ENCODE measurements at regions not wholly inside any gene's neighbourhood (a gene's known extent, or its start where the extent isn't known, plus 50 kb on each side); places are given as distances from the start of the nearest gene placed in this dataset.
"Not testable (repeated sequence)": the region's sequence is repeated elsewhere in the genome, so short reads cannot be mapped to it uniquely, and the experiment has no call there.

- no peak overlapping the region for H3K4me3 ChIP-seq
- no peak overlapping the region for H3K27ac ChIP-seq (ENCODE audit: low read depth in 1 of 2, low read length in 1 of 2)
- no peak for DNase-seq
- no peaks in the 10 kb centered on the region for H3K27me3 ChIP-seq (ENCODE audit: control insufficient read depth in 3 of 3, insufficient read depth in 3 of 3, low read length in 2 of 3)
- ATAC-seq (ENCODE audit: insufficient read depth, low FRiP score), result no peak
- 68 to 80% methylated on average over 5 of the region's 5 CpGs for WGBS, 2 donors
- TF ChIP-seq, protein P1, sequence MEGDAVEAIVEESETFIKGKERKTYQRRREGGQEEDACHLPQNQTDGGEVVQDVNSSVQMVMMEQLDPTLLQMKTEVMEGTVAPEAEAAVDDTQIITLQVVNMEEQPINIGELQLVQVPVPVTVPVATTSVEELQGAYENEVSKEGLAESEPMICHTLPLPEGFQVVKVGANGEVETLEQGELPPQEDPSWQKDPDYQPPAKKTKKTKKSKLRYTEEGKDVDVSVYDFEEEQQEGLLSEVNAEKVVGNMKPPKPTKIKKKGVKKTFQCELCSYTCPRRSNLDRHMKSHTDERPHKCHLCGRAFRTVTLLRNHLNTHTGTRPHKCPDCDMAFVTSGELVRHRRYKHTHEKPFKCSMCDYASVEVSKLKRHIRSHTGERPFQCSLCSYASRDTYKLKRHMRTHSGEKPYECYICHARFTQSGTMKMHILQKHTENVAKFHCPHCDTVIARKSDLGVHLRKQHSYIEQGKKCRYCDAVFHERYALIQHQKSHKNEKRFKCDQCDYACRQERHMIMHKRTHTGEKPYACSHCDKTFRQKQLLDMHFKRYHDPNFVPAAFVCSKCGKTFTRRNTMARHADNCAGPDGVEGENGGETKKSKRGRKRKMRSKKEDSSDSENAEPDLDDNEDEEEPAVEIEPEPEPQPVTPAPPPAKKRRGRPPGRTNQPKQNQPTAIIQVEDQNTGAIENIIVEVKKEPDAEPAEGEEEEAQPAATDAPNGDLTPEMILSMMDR (IDR thresholded peaks at IDR 0.05; ENCODE audit: control extremely low read depth, extremely low read depth), result no peak
- no peak overlapping the region for H3K9ac ChIP-seq (ENCODE audit: insufficient read depth in 1 of 2, low read length in 2 of 2)
- no peaks in the 10 kb centered on the region for H3K36me3 ChIP-seq (ENCODE audit: control insufficient read depth in 4 of 4, insufficient read depth in 4 of 4, low read length in 4 of 4)
- H3K4me1 ChIP-seq (ENCODE audit: control insufficient read depth in 5 of 5, insufficient read depth in 5 of 5, low read length in 5 of 5), result peaks cover 0 to 8% (median 4%) of the 10 kb centered on the region in 5 donors
- no peaks in the 10 kb centered on the region for H3K9me3 ChIP-seq (ENCODE audit: control insufficient read depth in 4 of 4, insufficient read depth in 3 of 4, low read length in 3 of 4)
These were observed 81.3 kb downstream of the GADD45G start for GRCh38 chr9:89686126-89686525.

DNA sequence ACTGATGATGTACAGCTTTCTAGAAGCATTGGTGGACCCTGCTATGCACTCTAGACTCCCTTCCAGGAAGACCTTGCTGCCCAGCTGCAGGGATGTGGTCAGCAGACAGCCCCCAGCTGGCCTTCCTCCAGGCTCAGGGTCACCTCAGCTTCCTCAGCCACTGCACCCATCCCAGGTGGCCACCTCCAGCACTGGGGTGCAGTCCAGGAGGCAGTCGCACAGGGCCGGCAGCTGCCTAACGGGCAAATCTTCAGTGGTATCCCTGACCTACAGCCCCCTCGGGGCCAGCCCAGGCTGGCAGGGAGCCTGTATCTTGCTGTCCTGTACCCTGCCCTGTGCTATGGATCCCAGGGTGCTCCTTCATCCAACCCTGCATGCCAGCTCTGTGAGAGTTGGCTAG, 81.8 kb downstream of the GADD45G start:
- DNase-seq, result no peak
- Histone ChIP-seq H3K9me3 (ENCODE audit: control insufficient read depth in 4 of 4, insufficient read depth in 3 of 4, low read length in 3 of 4) (no peaks in the 10 kb centered on the region), H3K4me3 (no peak overlapping the region), H3K4me1 (ENCODE audit: control insufficient read depth in 5 of 5, insufficient read depth in 5 of 5, low read length in 5 of 5) (peaks cover 0 to 8% (median 4%) of the 10 kb centered on the region in 5 donors), H3K27ac (ENCODE audit: low read depth in 1 of 2, low read length in 1 of 2) (no peak overlapping the region), H3K27me3 (ENCODE audit: control insufficient read depth in 3 of 3, insufficient read depth in 3 of 3, low read length in 2 of 3) (no peaks in the 10 kb centered on the region), H3K9ac (ENCODE audit: insufficient read depth in 1 of 2, low read length in 2 of 2) (no peak overlapping the region), H3K36me3 (ENCODE audit: control insufficient read depth in 4 of 4, insufficient read depth in 4 of 4, low read length in 4 of 4) (no peaks in the 10 kb centered on the region)
- TF ChIP-seq, protein P1 (IDR thresholded peaks at IDR 0.05; ENCODE audit: control extremely low read depth, extremely low read depth), result no peak
- no peak for ATAC-seq (ENCODE audit: insufficient read depth, low FRiP score)
- 96 to 98% methylated on average over 4 of the region's 4 CpGs for WGBS, 2 donors

- ATAC-seq (ENCODE audit: insufficient read depth, low FRiP score) (no peak), DNase-seq (no peak)
- no peaks in the 10 kb centered on the region for H3K9me3 ChIP-seq (ENCODE audit: control insufficient read depth in 4 of 4, insufficient read depth in 3 of 4, low read length in 3 of 4)
- WGBS, 2 donors, result 74 to 97% methylated on average over 3 of the region's 3 CpGs
- no peak overlapping the region for H3K27ac ChIP-seq (ENCODE audit: low read depth in 1 of 2, low read length in 1 of 2)
- H3K27me3 ChIP-seq (ENCODE audit: control insufficient read depth in 3 of 3, insufficient read depth in 3 of 3, low read length in 2 of 3), result no peaks in the 10 kb centered on the region
- no peak overlapping the region for H3K4me3 ChIP-seq
- H3K36me3 ChIP-seq (ENCODE audit: control insufficient read depth in 4 of 4, insufficient read depth in 4 of 4, low read length in 4 of 4), result no peaks in the 10 kb centered on the region
- H3K4me1 ChIP-seq (ENCODE audit: control insufficient read depth in 5 of 5, insufficient read depth in 5 of 5, low read length in 5 of 5), result peaks cover 0 to 8% (median 4%) of the 10 kb centered on the region in 5 donors
- TF ChIP-seq, protein P1 (IDR thresholded peaks at IDR 0.05; ENCODE audit: control extremely low read depth, extremely low read depth), result no peak
- no peak overlapping the region for H3K9ac ChIP-seq (ENCODE audit: insufficient read depth in 1 of 2, low read length in 2 of 2)
These were observed 82.4 kb downstream of the GADD45G start for GRCh38 chr9:89687188-89687587.

GRCh38 chr9:89687848-89688247, 83.0 kb downstream of the GADD45G start:
- no peak overlapping the region for H3K4me3 ChIP-seq
- no peaks in the 10 kb centered on the region for H3K27me3 ChIP-seq (ENCODE audit: control insufficient read depth in 3 of 3, insufficient read depth in 3 of 3, low read length in 2 of 3)
- DNase-seq (no peak), ATAC-seq (ENCODE audit: insufficient read depth, low FRiP score) (no peak)
- no peaks in the 10 kb centered on the region for H3K36me3 ChIP-seq (ENCODE audit: control insufficient read depth in 4 of 4, insufficient read depth in 4 of 4, low read length in 4 of 4)
- H3K4me1 ChIP-seq (ENCODE audit: control insufficient read depth in 5 of 5, insufficient read depth in 5 of 5, low read length in 5 of 5), result peaks cover 0 to 8% (median 4%) of the 10 kb centered on the region in 5 donors
- H3K9me3 ChIP-seq (ENCODE audit: control insufficient read depth in 4 of 4, insufficient read depth in 3 of 4, low read length in 3 of 4), result no peaks in the 10 kb centered on the region
- no peak overlapping the region for H3K27ac ChIP-seq (ENCODE audit: low read depth in 1 of 2, low read length in 1 of 2)
- TF ChIP-seq, protein P1 (IDR thresholded peaks at IDR 0.05; ENCODE audit: control extremely low read depth, extremely low read depth), result no peak
- no peak overlapping the region for H3K9ac ChIP-seq (ENCODE audit: insufficient read depth in 1 of 2, low read length in 2 of 2)
- WGBS, 2 donors, result 95 to 96% methylated on average over 6 of the region's 6 CpGs

DNA sequence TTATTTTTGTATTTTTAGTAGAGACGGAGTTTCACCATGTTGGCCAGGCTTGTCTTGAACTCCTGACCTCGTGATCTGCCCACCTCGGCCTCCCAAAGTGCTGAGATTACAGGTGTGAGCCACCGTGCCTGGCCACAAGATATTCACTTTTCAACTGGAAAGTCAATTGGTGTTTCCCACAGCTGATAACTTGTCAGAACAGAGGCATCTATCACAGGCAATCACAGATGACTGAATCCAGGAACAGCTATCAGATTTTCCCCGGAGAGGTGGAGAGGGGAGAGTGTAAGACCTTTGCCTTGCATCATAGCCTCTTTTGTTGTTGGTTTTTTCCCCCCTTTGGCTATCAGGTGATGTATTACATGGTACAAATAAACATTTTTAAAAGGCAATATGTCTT, 84.5 kb downstream of the GADD45G start:
- H3K27me3 ChIP-seq (ENCODE audit: control insufficient read depth in 3 of 3, insufficient read depth in 3 of 3, low read length in 2 of 3); H3K9ac ChIP-seq (ENCODE audit: insufficient read depth in 1 of 2, low read length in 2 of 2); H3K36me3 ChIP-seq (ENCODE audit: control insufficient read depth in 4 of 4, insufficient read depth in 4 of 4, low read length in 4 of 4); ATAC-seq (ENCODE audit: insufficient read depth, low FRiP score); H3K4me3 ChIP-seq; DNase-seq; H3K9me3 ChIP-seq (ENCODE audit: control insufficient read depth in 4 of 4, insufficient read depth in 3 of 4, low read length in 3 of 4); H3K4me1 ChIP-seq (ENCODE audit: control insufficient read depth in 5 of 5, insufficient read depth in 5 of 5, low read length in 5 of 5); H3K27ac ChIP-seq (ENCODE audit: low read depth in 1 of 2, low read length in 1 of 2): not testable (repeated sequence)
- 92 to 94% methylated on average over 5 of the region's 5 CpGs for WGBS, 2 donors
